DND-41 (cell line): ENCODE measurements at regions not wholly inside any gene's neighbourhood (a gene's known extent, or its start where the extent isn't known, plus 50 kb on each side); places are given as distances from the start of the nearest gene placed in this dataset.

Source experiments
- CTCF ChIP-seq: IDR thresholded peaks from 2 replicates; pipeline ENCODE4 v1.5.1; 2012; ENCODE audit warnings: borderline replicate concordance, low read length, moderate library complexity, mild to moderate bottlenecking; ENCODE audit not compliant: poor library complexity, severe bottlenecking; ENCODE audit errors: extremely low read depth
- EZH2 ChIP-seq: IDR thresholded peaks from 3 replicates; pipeline ENCODE4 v1.6.1; 2012; ENCODE audit warnings: borderline replicate concordance, low read depth, mild to moderate bottlenecking, moderate library complexity, low read length, inconsistent platforms; ENCODE audit not compliant: severe bottlenecking

DNA sequence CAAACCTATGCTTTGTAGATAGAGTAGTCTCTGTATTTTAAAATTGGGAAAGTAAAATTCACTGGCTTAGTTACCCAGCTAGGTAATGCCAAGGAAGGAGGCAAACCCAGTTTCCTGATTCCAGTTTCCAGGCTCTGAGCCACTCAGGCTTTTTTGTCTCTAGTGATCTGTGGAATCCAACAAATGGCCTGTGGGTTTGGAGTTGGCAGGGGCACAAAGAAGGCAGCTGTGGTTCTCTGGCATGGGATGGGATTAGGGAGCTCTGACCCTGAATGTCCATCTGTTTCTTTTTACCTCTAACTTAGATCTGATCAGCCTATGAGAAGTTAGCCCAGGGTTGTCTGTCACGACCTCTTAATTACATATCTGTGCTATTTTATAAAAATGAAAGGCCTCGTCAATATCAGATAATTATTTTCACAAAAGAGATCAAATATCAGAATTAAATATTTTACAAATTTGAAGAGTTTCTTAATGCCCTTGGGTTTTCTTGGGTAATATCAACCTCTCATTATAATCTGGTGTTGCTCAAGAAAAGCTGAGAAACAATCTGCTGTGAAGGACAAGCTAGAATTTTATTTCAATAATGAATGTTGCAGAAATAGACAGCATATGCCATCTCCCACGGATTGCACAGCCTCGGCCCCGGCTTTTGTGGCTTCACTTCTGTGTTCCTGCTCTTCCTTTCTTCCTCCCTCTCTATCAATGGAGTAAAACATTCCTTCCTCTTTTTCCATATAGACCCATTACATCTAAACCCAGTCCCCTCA is 63.7 kb upstream of the DAZL start:
- TF ChIP-seq CTCF: no peak
- no peak for TF ChIP-seq EZH2
